ENCODE measurements at regions not wholly inside any gene's neighbourhood (a gene's known extent, or its start where the extent isn't known, plus 50 kb on each side); places are given as distances from the start of the nearest gene placed in this dataset.
"Not testable (repeated sequence)": the region's sequence is repeated elsewhere in the genome, so short reads cannot be mapped to it uniquely, and the experiment has no call there.

DNA sequence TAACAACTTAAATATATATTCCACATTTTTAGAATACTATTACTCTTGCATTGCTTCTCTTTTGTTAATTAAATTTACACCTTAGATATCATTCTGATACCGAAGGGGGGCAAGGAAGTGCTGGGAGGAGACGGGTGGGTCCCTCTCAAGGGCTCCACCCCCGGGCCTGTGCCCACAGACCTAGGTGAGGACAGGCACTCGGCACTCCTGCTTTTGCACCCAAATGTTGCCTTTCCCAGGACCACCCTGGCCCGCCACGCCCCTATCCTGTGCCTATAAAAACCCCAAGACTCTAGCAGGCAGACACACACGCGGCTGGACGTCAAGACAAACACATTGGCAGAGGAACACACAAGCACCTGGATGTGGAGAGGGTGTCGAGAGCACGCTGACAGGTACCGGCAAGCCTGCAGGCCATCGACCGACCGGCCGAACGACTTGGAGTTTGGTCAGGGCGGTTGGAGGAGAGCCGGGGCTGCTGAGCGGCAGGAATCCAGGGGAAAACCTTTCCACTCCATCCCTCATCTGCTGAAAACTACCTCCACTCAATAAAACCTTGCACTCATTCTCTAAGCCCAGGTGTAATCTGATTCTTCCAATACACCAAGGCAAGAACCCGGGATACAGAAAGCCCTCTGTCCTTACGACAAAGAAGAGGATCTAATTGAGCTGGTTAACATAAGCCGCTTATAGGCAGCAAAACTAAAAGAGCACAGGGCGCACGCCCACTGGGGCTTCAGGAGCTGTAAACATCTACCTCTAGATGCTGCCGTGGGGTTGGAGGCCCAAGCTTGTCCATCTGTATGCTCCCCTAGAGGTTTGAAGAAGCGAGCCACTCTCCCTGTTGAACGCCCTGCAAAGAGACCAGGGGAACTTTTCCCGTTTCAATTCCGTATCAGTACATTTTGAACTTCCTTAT, 197.4 kb upstream of the PRSS16 start:
- H3K36me3 ChIP-seq: no peaks in the 10 kb centered on the region
- no peaks in the 10 kb centered on the region for H3K4me1 ChIP-seq
- WGBS, 2 donors: 53 to 65% methylated on average over 30 of the region's 30 CpGs
- no peaks in the 10 kb centered on the region for H3K27me3 ChIP-seq
- H3K27ac ChIP-seq: no peak overlapping the region
- H3K9me3 ChIP-seq: peaks cover 0 to 7% (median 0%) of the 10 kb centered on the region in 4 donors
- no peak overlapping the region for H3K4me3 ChIP-seq
- no peak for DNase-seq (ENCODE audit: low spot score in 2 of 2)
- TF ChIP-seq, protein P1, sequence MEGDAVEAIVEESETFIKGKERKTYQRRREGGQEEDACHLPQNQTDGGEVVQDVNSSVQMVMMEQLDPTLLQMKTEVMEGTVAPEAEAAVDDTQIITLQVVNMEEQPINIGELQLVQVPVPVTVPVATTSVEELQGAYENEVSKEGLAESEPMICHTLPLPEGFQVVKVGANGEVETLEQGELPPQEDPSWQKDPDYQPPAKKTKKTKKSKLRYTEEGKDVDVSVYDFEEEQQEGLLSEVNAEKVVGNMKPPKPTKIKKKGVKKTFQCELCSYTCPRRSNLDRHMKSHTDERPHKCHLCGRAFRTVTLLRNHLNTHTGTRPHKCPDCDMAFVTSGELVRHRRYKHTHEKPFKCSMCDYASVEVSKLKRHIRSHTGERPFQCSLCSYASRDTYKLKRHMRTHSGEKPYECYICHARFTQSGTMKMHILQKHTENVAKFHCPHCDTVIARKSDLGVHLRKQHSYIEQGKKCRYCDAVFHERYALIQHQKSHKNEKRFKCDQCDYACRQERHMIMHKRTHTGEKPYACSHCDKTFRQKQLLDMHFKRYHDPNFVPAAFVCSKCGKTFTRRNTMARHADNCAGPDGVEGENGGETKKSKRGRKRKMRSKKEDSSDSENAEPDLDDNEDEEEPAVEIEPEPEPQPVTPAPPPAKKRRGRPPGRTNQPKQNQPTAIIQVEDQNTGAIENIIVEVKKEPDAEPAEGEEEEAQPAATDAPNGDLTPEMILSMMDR (IDR thresholded peaks at IDR 0.05): no peak
- TF ChIP-seq POLR2A (IDR thresholded peaks at IDR 0.05) (no peak), EP300 (IDR thresholded peaks at IDR 0.05) (no peak)

DNA sequence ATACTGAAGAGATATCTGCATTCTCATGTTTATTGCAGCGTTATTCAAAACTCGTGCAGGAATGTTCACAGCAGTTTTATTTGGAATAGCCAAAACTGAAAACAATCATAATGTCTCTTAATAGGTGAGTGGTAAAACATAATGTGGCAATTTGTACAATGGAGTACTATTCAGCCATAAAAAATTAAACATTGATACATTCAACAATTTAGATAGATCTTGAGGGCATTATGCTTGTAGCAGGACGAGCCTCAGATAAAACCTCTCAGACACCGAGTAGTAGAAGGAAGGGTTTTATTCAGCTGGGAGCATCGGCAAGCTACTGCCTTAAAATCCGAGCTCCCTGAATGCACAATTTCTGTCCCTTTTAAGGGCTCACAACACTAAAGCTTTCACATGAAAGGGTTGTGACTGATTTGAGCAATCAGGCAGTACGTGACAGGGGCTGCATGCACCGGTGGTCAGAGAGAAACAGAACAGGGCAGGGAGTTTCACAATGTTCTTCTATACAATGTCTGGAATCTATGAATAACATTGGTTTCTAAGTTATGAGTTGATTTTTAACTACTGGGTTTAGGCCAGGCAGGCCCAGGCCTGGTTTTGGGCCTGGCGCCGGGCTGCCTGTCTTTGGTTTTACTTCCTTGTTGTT, 195.3 kb upstream of the PRSS16 start:
- not testable (repeated sequence) for H3K27me3 ChIP-seq; H3K9me3 ChIP-seq; DNase-seq (ENCODE audit: low spot score in 2 of 2); H3K4me3 ChIP-seq; H3K36me3 ChIP-seq; H3K4me1 ChIP-seq; H3K27ac ChIP-seq
- 80 to 81% methylated on average over 10 of the region's 10 CpGs for WGBS, 2 donors

DNA sequence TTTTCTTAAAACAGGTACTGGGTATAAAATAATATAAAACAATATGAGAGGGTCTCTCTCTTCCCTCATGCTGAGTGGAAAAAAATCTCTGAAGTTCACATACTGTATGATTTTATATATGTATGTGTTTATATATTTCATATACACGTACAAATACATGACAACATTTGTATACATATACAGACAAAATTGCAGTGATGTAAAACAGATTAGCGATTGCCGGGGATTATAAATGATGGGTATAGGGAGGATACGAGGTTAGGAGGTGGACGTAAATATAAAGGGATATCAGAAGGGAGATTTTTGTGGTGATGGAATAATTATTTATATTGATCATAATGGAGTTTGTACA, 194.8 kb upstream of the PRSS16 start:
- Histone ChIP-seq H3K36me3 (no peaks in the 10 kb centered on the region), H3K4me1 (no peaks in the 10 kb centered on the region), H3K27ac (no peak overlapping the region), H3K4me3 (no peak overlapping the region), H3K27me3 (peaks cover 0 to 3% of the 10 kb centered on the region in 2 donors), H3K9me3 (peaks cover 0 to 3% (median 0%) of the 10 kb centered on the region in 4 donors)
- 91 to 92% methylated on average over 5 of the region's 5 CpGs for WGBS, 2 donors
- TF ChIP-seq, protein P1 (IDR thresholded peaks at IDR 0.05): no peak
- DNase-seq (ENCODE audit: low spot score in 2 of 2): no peak

DNA sequence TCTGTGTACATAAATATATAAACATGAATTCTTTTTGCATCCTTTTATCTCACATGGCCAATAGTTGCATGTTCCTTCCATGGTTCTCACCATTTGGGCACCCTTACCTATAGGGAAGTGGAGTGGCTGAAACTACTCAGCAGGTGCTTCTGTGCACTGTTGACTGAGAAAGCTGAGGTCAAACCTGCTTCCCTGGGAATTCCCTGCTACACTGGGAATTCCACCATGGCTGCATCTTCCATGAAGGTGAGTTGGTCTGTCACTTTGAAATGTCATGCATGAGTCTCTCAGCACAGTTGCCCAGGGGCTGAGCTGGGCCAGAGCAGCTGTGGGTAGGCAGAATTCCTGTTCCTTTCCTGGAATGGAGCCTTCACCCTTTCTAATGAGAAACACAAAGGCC, 193.8 kb upstream of the PRSS16 start:
- TF ChIP-seq EP300 (IDR thresholded peaks at IDR 0.05) (no peak), POLR2A (IDR thresholded peaks at IDR 0.05) (no peak)
- TF ChIP-seq, protein P1 (IDR thresholded peaks at IDR 0.05): no peak
- Histone ChIP-seq H3K27me3 (peaks cover 0 to 3% of the 10 kb centered on the region in 2 donors), H3K4me1 (no peaks in the 10 kb centered on the region), H3K27ac (no peak overlapping the region), H3K9me3 (peaks cover 0 to 3% (median 0%) of the 10 kb centered on the region in 4 donors), H3K4me3 (no peak overlapping the region), H3K36me3 (no peaks in the 10 kb centered on the region)
- no peak for DNase-seq (ENCODE audit: low spot score in 2 of 2)

DNA sequence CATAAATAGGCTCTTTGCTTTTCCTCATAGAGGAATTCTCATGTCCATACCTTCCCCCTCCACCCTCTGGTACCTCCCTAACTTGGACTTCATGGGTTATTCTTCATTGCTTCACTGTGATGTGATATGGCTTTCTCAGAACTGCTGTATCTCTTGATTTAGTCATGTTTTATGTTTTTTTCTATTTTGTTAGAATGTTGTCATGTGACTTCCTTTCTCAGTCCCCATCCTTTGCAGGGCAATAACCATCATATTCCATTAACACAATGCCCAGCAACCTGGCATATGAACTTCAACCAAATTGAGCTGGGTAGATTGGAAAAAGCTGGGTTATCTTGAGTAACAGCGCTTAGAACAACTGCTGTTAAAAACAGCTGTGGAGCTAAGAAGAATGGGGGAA, 190.9 kb upstream of the PRSS16 start:
- Histone ChIP-seq H3K9me3 (no peaks in the 10 kb centered on the region), H3K36me3 (no peaks in the 10 kb centered on the region), H3K4me1 (no peaks in the 10 kb centered on the region), H3K27ac (no peak overlapping the region), H3K4me3 (no peak overlapping the region), H3K27me3 (peaks cover 0 to 3% of the 10 kb centered on the region in 2 donors)
- DNase-seq (ENCODE audit: low spot score in 2 of 2): no peak
- no peak for TF ChIP-seq POLR2A (IDR thresholded peaks at IDR 0.05)
- TF ChIP-seq EP300 (IDR thresholded peaks at IDR 0.05): no peak
- TF ChIP-seq, protein P1 (IDR thresholded peaks at IDR 0.05): no peak
- WGBS, 2 donors: 84 to 88% methylated on average over 1 of the region's 1 CpG

All from tibial nerve (tissue), 4 donors.